Neural progenitor cell (in vitro differentiated cells): ENCODE measurements at regions not wholly inside any gene's neighbourhood (a gene's known extent, or its start where the extent isn't known, plus 50 kb on each side); places are given as distances from the start of the nearest gene placed in this dataset.

ENCODE experiments used
- EZH2 ChIP-seq: fragments of 200-600 bp; sonication (generic); IDR thresholded peaks from 2 replicates; pipeline ENCODE4 v1.6.1; 2017; ENCODE audit warnings: antibody characterized with exemption, mild to moderate bottlenecking, moderate library complexity
- TF ChIP-seq, protein P1 (sequence below): fragments of 200-600 bp; sonication (generic); IDR thresholded peaks from 2 replicates; pipeline ENCODE4 v1.5.1; 2017; ENCODE audit warnings: antibody characterized with exemption, mild to moderate bottlenecking

DNA sequence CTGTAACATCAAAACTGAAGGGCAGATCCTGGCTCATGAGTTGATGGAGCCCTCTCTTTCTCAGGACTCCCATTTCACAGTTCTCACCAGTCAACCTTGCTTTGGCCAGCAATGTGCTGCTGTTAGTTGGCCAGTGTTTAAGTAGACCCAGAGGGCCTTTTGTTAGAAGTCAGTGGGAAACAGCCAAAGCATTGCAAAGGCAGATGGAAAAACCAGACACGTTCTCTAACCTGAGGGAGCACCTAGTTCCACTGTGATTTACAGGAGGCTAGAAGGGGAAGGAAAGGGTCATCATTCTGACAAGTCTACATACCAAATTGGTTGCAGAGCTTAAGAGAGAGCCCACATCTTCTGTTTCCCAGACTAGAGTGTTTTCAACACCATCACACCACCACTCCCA lies 196.4 kb downstream of the OPA1 start:
- TF ChIP-seq, protein P1, sequence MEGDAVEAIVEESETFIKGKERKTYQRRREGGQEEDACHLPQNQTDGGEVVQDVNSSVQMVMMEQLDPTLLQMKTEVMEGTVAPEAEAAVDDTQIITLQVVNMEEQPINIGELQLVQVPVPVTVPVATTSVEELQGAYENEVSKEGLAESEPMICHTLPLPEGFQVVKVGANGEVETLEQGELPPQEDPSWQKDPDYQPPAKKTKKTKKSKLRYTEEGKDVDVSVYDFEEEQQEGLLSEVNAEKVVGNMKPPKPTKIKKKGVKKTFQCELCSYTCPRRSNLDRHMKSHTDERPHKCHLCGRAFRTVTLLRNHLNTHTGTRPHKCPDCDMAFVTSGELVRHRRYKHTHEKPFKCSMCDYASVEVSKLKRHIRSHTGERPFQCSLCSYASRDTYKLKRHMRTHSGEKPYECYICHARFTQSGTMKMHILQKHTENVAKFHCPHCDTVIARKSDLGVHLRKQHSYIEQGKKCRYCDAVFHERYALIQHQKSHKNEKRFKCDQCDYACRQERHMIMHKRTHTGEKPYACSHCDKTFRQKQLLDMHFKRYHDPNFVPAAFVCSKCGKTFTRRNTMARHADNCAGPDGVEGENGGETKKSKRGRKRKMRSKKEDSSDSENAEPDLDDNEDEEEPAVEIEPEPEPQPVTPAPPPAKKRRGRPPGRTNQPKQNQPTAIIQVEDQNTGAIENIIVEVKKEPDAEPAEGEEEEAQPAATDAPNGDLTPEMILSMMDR: no peak
- no peak for TF ChIP-seq EZH2
